Inflammatory macrophage (primary cell): ENCODE measurements at regions not wholly inside any gene's neighbourhood (a gene's known extent, or its start where the extent isn't known, plus 50 kb on each side); places are given as distances from the start of the nearest gene placed in this dataset.

Experiments
- DNase-seq, 2 donors: peaks; one replicate each; pipeline ENCODE4 v3.0.0-alpha.2; 2020 to 2022

DNA sequence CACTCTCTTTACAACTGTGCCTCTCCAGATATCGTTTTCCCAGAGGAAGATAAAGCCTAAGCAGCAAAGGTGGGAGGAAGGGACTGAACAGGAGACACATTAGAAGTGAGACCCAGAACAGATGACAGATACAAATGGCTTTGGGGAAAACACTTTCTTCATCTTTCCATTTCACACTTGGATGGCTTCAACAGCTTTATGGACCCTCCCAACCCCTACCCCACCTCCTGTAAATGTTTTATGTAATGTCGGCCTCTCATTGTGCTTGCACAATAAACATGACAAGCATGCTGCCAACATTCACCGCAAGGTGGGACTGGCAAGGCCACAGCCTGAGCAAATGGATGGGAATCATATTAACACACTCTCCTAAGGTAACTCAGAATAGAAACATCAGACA lies 1088.6 kb downstream of the TUSC7 start:
- no peak for DNase-seq

- no peak for DNase-seq
Measured at GRCh38 chr3:117798687-117799386, 1089.3 kb downstream of the TUSC7 start.

GRCh38 chr3:117799387-117799735 lies 1089.8 kb downstream of the TUSC7 start:
- DNase-seq: no peak

GRCh38 chr3:117801912-117802239 lies 1092.3 kb downstream of the TUSC7 start:
- no peak for DNase-seq

GRCh38 chr3:117809186-117810081 lies 1099.9 kb downstream of the TUSC7 start:
- no peak for DNase-seq

GRCh38 chr3:117811786-117812185 lies 1102.2 kb downstream of the TUSC7 start:
- DNase-seq: no peak

- no peak for DNase-seq
Measured at GRCh38 chr3:117814975-117815374, 1105.4 kb downstream of the TUSC7 start.

DNA sequence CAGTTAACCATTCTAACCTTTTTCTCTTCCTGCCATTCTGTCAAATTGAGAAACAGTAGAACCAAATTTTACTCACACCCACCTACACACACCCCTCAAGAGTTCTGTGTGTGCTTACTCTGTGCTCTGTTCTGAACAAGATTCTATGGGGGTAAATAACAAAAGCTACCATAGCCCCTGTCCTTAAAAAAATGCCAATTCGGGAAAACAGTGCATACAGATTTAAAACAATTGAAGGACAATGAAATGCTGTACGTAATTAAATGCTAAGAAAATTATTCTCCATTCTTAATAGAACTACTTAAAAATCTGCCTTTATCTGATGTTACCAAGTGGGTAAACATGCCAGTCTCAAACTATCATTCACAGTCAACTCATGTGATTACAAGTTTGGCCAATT lies 1107.5 kb downstream of the TUSC7 start:
- no peak for DNase-seq

- no peak for DNase-seq
Measured at GRCh38 chr3:117818592-117818991, 1109.0 kb downstream of the TUSC7 start.

GRCh38 chr3:117820658-117821299 lies 1111.2 kb downstream of the TUSC7 start:
- no peak for DNase-seq

DNA sequence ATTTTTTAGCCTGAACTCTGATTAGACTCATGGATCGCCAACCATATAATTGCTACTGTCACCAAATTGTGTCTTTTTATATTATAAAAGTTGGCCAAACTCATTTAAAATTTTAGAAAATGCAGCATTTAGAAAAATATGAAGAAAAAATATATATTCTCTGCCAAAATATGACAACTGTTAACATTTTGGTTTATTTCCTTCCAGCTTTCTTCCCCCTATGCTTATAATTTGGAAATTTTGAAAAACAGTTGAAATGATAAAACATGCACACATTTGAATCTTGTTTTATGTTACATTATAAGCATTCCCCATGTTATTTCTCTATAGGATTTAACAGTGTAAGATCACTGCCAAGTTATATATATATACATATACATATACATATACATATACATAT lies 1112.8 kb downstream of the TUSC7 start:
- no peak for DNase-seq

- DNase-seq: no peak
Measured at GRCh38 chr3:117836296-117836695, 1126.7 kb downstream of the TUSC7 start.

DNA sequence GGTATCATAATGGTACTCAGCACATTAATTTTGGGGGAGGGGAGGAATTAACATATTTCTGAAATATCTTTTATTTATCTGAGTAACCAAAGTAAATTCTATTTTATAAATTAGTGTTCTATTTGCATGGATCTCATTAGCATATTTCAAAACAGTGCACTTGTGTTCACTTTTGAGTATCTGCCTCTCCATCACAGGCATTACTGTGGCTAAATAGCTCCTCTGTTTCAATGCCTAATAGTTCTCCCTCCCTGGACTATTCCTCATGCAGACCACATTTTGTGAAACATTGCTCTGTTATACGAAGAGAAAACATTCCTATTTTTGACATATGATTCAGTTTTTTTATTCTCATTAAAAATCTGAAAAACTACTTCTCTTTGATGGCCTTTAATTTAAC lies 1127.8 kb downstream of the TUSC7 start:
- no peak for DNase-seq

- no peak for DNase-seq
Measured at GRCh38 chr3:117842086-117842485, 1132.5 kb downstream of the TUSC7 start.

DNA sequence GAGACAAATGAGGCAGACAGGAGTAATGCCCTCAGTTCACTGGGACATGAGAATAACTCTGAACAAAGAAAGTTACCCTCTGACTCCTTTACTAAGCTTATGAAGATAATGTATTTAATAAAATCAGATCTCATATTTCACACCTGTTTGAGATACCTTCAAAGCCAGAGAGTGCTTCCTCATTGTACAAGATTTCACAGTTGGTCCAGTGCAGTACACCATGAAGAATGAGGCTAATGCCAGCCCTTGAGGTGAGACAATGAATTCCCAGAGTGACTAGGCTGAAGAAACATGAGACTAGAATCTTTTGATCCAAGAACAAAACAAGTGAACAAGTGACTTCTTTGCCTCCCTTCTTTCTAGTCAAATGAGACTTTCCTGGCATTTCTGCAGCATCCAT lies 1133.8 kb downstream of the TUSC7 start:
- no peak for DNase-seq

DNA sequence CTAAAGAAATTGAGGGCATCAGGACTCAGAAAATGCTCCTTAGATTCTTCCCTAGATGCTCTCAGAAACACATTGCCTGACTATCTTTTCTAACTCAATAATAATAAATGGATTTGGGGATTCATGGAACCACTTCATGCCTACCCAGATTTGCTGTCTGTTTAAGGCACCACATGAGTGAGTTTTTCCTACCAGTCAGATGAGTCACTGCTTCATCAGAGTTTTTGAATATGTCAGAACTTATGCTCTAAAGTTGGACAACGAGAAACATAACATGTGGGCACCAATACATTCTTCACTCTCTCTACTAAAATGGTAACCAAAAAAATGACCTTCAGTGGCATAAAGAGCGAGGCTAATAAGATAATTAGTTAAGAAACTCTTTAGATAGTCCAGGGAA lies 1135.1 kb downstream of the TUSC7 start:
- no peak for DNase-seq

- no peak for DNase-seq
Measured at GRCh38 chr3:117846238-117846637, 1136.7 kb downstream of the TUSC7 start.

GRCh38 chr3:117848606-117849005 lies 1139.0 kb downstream of the TUSC7 start:
- DNase-seq: no peak

DNA sequence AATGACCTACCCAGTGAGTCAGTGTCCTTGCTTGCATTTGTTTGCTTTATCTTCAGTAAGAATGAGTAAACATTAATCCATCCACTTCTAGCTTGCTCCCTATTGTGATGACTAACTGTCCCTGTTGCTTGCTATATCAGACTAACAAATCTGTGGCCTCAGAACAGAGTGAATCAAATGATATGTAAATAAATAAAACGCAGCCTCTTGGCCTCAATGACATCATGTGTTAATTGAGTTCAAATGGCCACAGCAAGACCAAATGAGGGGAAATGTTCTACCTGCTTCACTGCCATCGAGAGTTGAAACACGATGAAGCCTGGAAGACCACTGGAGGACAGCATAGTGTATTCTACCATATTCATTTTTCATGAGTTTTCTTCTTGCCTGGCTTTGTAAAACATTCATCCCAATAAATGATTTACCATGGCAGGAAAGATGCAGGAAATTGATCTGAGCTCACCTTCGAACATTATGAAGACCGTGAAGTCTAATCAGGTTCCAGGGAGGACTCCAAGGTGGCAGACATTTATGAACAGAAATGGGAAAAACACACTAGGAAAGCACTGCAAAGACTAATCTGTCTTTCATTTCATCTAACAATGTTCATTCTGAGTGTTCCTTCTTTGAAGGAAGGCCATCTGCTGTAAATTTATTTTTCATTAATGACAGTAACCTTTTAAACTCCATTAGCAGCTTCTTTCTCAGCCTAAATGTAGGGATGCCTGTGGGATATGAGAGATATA lies 1144.5 kb downstream of the TUSC7 start:
- no peak for DNase-seq

DNA sequence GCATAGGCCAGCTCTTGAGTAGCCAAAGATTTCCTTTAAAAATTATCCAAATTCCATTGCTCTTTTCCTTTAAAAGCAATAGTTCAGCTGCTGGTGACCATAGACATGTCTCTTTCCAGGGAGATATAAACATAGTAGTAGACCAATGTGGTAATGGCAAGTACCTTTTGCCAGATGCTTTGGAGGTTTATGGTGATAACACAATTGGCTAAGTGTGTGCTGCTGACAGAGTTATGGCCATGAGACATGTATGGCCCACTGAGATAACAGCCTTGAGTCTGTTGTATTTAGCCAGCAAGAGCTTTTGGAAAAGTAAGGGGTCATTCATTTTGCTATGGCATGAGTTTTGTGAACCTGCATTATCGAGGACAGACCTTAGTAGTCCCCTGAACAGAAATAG lies 1146.8 kb downstream of the TUSC7 start:
- DNase-seq: no peak

DNA sequence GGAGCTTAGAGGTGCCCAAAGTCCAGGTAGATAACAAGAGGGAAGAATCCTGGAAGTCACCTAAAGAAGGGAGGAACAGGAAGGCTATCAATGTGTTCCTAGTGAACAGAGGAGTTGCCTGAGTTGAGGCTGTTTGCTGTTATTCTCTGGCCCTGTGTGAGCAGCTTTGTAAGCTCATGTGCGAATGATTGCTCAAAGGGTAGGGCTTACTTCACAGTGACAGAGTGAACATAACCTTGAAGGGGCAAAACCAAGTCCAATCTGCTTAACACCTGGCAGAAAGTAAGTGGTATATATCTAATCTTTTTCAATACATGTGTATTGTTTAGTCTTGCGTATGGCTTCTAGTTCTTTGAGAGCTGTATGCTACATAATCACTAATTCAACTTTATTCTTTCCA lies 1153.6 kb downstream of the TUSC7 start:
- no peak for DNase-seq

DNA sequence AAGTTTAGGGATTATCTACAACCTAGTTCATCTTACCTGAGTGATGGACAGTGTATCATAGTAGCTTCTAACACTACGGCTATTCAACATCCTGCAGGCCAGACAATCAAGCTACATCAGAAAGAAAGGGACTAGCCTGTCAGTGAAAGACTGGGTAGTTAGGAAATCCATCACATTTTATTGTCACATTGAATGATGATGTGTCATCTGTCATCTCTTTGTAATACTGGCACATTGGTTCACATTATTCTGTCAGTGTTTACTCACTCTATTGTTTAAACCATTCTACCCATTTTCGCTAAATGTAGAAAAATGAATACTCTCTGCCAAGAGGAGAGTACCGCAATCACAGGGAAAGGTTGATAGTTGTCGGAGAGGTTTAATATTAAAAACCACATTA lies 1155.8 kb downstream of the TUSC7 start:
- no peak for DNase-seq

DNA sequence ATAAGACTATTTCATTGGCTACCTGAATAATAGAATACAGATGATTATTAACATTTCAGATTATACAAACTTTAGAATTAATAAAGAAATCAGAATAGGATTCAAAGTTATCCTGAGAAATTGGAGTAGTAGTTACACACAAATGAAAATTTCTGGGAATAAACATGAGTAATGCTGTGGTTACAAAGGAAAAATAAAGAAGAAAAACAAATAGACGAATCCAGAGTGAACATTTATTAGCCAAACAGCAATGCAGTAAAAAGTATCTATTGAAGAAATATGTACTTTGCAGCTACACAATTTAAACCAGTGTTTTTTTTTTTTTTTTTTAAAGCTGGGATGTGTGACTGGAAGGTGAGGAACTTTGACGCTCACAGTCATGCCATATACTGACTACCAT lies 1159.2 kb downstream of the TUSC7 start:
- DNase-seq: no peak
